Aorta (tissue), 5 donors: ENCODE measurements at regions not wholly inside any gene's neighbourhood (a gene's known extent, or its start where the extent isn't known, plus 50 kb on each side); places are given as distances from the start of the nearest gene placed in this dataset.
"Not testable (repeated sequence)": the region's sequence is repeated elsewhere in the genome, so short reads cannot be mapped to it uniquely, and the experiment has no call there.

Experiments
- ATAC-seq: fragments of 200-7000 bp; cut with Tn5 transposase; one replicate; pipeline ENCODE4 v1.9.1; 2022; ENCODE audit warnings: moderate library complexity; ENCODE audit not compliant: low FRiP score
- DNase-seq, 2 donors: peaks; one replicate each; pipeline ENCODE4 v3.0.0-alpha.2; 2020
- H3K27ac ChIP-seq, 2 donors: one replicate each; pipeline ENCODE4 v1.5.1; 2013; ENCODE audit warnings: low read length in 2 of 2, mild to moderate bottlenecking in 2 of 2, moderate library complexity in 2 of 2, control low read depth in 1 of 2, inconsistent platforms in 1 of 2, low read depth in 1 of 2
- H3K27me3 ChIP-seq, 2 donors: one replicate each; pipeline ENCODE4 v1.6.1; 2013; ENCODE audit warnings: control low read depth in 1 of 2, low read length in 1 of 2, mild to moderate bottlenecking in 1 of 2, moderate library complexity in 1 of 2; ENCODE audit not compliant: insufficient read depth in 2 of 2, control insufficient read depth in 1 of 2
- H3K36me3 ChIP-seq, 2 donors: one replicate each; pipeline ENCODE4 v1.6.1; 2013; ENCODE audit warnings: control low read depth in 1 of 2, low read length in 1 of 2, mild to moderate bottlenecking in 1 of 2; ENCODE audit not compliant: insufficient read depth in 2 of 2, control insufficient read depth in 1 of 2
- H3K4me1 ChIP-seq, 2 donors: one replicate each; pipeline ENCODE4 v1.6.1; 2013; ENCODE audit warnings: low read length in 2 of 2, control low read depth in 1 of 2, mild to moderate bottlenecking in 1 of 2, moderate library complexity in 1 of 2; ENCODE audit not compliant: insufficient read depth in 2 of 2, control insufficient read depth in 1 of 2
- H3K4me3 ChIP-seq, 2 donors: one replicate each; pipeline ENCODE4 v1.5.1; 2013; ENCODE audit warnings: low read length in 2 of 2, control low read depth in 1 of 2, mild to moderate bottlenecking in 1 of 2
- H3K9me3 ChIP-seq: one replicate; pipeline ENCODE4 v1.6.1; 2013; ENCODE audit warnings: mild to moderate bottlenecking, low read length; ENCODE audit not compliant: control insufficient read depth
- WGBS, 2 donors: extraction: QIAGEN DNeasy Blood & Tissue Kit; methylation state at CpG; one replicate each; pipeline ENCODE4 v1.1.7; 2013; 5-methylcytosine and 5-hydroxymethylcytosine counted together
- intact Hi-C, 2 donors: fragments of 100-400 bp; cut with DNase I; formaldehyde crosslinking; loops; one replicate each; pipeline versions ENCODE4 v1.14.2 to v1.15.0; 2022
- donor health status: healthy with polysubstance abuse.
- donor health status: Bipolar disorder and iron deficiency.
- donor health status: DM: no; HTN: no; CAD: no.
- donor health status: DM: no; HTN: no; CAD: no.
- donor health status: DM: yes; HTN: yes; CAD: no.

- no peaks in the 10 kb centered on the region for H3K9me3 ChIP-seq
- intact Hi-C loops: no loop called here
- no peaks in the 10 kb centered on the region for H3K4me1 ChIP-seq
- DNase-seq: no peak
- no peak for ATAC-seq
- no peaks in the 10 kb centered on the region for H3K27me3 ChIP-seq
- no peaks in the 10 kb centered on the region for H3K36me3 ChIP-seq
- WGBS, 2 donors: 44 to 50% methylated on average over 4 of the region's 4 CpGs
- H3K4me3 ChIP-seq: no peak overlapping the region
- H3K27ac ChIP-seq: no peak overlapping the region
Measured at GRCh38 chr6:92110403-92110802, 1309.0 kb downstream of the EPHA7 start.

DNA sequence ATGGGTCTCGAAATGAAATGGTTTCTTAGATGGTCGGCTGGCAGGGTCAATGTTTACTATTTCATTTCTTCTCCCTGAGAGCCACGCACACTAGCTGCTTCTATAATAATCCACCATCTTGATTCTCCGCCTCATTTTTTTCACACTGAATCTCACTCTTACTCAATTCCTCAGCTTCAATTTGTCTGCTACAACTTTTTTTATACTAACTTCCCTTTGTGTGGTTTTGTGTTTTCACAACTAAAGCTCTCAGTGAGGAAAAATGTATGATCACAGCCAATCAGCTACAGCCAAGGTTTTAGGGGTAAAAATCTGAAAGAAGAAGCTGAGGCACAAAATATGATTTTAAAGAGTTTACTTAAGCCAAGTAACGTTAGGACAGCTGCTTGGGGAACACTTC lies 1309.4 kb downstream of the EPHA7 start:
- Histone ChIP-seq H3K9me3 (no peaks in the 10 kb centered on the region), H3K27me3 (no peaks in the 10 kb centered on the region), H3K27ac (no peak overlapping the region), H3K36me3 (no peaks in the 10 kb centered on the region), H3K4me3 (no peak overlapping the region), H3K4me1 (no peaks in the 10 kb centered on the region)
- WGBS, 2 donors: 77 to 80% methylated on average over 5 of the region's 5 CpGs
- ATAC-seq: no peak
- intact Hi-C loops: no loop called here
- no peak for DNase-seq

- intact Hi-C loops: no loop called here
- Histone ChIP-seq H3K27me3 (no peaks in the 10 kb centered on the region), H3K9me3 (no peaks in the 10 kb centered on the region), H3K4me3 (no peak overlapping the region), H3K36me3 (no peaks in the 10 kb centered on the region), H3K27ac (no peak overlapping the region), H3K4me1 (no peaks in the 10 kb centered on the region)
- WGBS, 2 donors: 97 to 98% methylated on average over 13 of the region's 13 CpGs
- ATAC-seq: no peak
- DNase-seq: no peak
Measured at GRCh38 chr6:92109256-92109655, 1310.1 kb downstream of the EPHA7 start.

DNA sequence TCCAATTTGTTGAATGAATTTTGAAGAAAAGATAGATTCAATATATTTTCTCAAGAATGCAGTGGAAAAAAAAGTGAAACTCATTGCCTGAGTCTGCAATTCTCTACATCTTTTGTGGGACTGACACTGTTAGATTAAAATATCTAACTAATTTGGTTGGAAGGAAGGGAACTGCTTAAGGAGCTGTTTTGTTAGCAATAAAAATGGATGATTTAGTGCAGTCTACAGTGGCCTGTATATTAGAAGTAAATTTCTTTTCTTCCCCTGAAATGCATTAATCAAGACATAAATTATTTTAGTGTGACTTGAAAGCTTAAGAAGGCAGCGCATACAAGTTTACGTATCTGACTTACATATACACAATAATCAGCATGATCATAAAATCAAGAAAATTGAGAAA lies 1332.6 kb downstream of the EPHA7 start:
- no peak for ATAC-seq
- Histone ChIP-seq H3K27ac (no peak overlapping the region), H3K4me1 (no peaks in the 10 kb centered on the region), H3K36me3 (no peaks in the 10 kb centered on the region), H3K9me3 (no peaks in the 10 kb centered on the region), H3K4me3 (no peak overlapping the region), H3K27me3 (peaks cover 0 to 1% of the 10 kb centered on the region in 2 donors)
- intact Hi-C loops: no loop called here
- 60 to 77% methylated on average over 2 of the region's 2 CpGs for WGBS, 2 donors
- DNase-seq: no peak

DNA sequence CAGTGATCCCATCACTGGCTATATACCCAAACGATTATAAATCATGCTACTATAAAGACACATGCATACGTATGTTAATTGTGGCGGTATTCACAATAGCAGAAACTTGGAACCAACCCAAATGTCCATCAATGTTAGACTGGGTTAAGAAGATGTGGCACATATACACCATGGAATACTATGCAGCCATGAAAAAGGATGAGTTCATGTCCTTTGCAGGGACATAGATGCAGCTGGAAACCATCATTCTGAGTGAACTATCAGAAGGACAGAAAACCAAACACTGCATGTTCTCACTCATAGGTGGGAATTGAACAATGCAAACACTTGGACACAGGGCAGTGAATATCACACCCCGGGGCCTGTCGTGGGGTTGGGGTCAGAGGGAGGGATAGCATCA lies 1335.4 kb downstream of the EPHA7 start:
- 93 to 96% methylated on average over 5 of the region's 5 CpGs for WGBS, 2 donors
- H3K36me3 ChIP-seq, ATAC-seq, H3K27ac ChIP-seq, H3K4me3 ChIP-seq, H3K27me3 ChIP-seq, H3K9me3 ChIP-seq, intact Hi-C loops, H3K4me1 ChIP-seq, DNase-seq: not testable (repeated sequence)

GRCh38 chr6:92072387-92072786 lies 1347.0 kb downstream of the EPHA7 start:
- Histone ChIP-seq H3K36me3 (no peaks in the 10 kb centered on the region), H3K4me1 (no peaks in the 10 kb centered on the region), H3K9me3 (peaks cover 2% of the 10 kb centered on the region), H3K4me3 (no peak overlapping the region), H3K27me3 (no peaks in the 10 kb centered on the region), H3K27ac (no peak overlapping the region)
- intact Hi-C loops: no loop called here
- ATAC-seq (no peak), DNase-seq (no peak)
- WGBS, 2 donors: 86 to 92% methylated on average over 3 of the region's 3 CpGs

GRCh38 chr6:92069781-92070180 lies 1349.6 kb downstream of the EPHA7 start:
- DNase-seq (no peak), ATAC-seq (no peak)
- no peaks in the 10 kb centered on the region for H3K9me3 ChIP-seq
- no peak overlapping the region for H3K27ac ChIP-seq
- intact Hi-C loops: no loop called here
- no peaks in the 10 kb centered on the region for H3K4me1 ChIP-seq
- H3K36me3 ChIP-seq: no peaks in the 10 kb centered on the region
- H3K4me3 ChIP-seq: no peak overlapping the region
- no peaks in the 10 kb centered on the region for H3K27me3 ChIP-seq
- 31 to 33% methylated on average over 3 of the region's 3 CpGs for WGBS, 2 donors

GRCh38 chr6:92052513-92052912 lies 1366.8 kb downstream of the EPHA7 start:
- Histone ChIP-seq H3K27me3 (no peaks in the 10 kb centered on the region), H3K9me3 (no peaks in the 10 kb centered on the region), H3K36me3 (no peaks in the 10 kb centered on the region), H3K27ac (no peak overlapping the region), H3K4me3 (no peak overlapping the region), H3K4me1 (no peaks in the 10 kb centered on the region)
- no peak for DNase-seq
- intact Hi-C loops: no loop called here
- 51 to 55% methylated on average over 2 of the region's 2 CpGs for WGBS, 2 donors
- ATAC-seq: no peak

GRCh38 chr6:92050216-92050615 lies 1369.1 kb downstream of the EPHA7 start:
- intact Hi-C loops: no loop called here
- DNase-seq (no peak), ATAC-seq (no peak)
- Histone ChIP-seq H3K27ac (no peak overlapping the region), H3K36me3 (no peaks in the 10 kb centered on the region), H3K27me3 (no peaks in the 10 kb centered on the region), H3K4me3 (no peak overlapping the region), H3K4me1 (no peaks in the 10 kb centered on the region), H3K9me3 (no peaks in the 10 kb centered on the region)
- 39 to 76% methylated on average over 1 of the region's 1 CpG for WGBS, 2 donors
